NOMO-1 (cell line): ENCODE measurements at regions not wholly inside any gene's neighbourhood (a gene's known extent, or its start where the extent isn't known, plus 50 kb on each side); places are given as distances from the start of the nearest gene placed in this dataset.
"Not testable (repeated sequence)": the region's sequence is repeated elsewhere in the genome, so short reads cannot be mapped to it uniquely, and the experiment has no call there.

Experiments
- DNase-seq, 2 experiments: peaks; one replicate each; lab custom pipeline; 2025; ENCODE audit not compliant: unreplicated experiment in 2 of 2; lab: John Stamatoyannopoulos, UW

DNA sequence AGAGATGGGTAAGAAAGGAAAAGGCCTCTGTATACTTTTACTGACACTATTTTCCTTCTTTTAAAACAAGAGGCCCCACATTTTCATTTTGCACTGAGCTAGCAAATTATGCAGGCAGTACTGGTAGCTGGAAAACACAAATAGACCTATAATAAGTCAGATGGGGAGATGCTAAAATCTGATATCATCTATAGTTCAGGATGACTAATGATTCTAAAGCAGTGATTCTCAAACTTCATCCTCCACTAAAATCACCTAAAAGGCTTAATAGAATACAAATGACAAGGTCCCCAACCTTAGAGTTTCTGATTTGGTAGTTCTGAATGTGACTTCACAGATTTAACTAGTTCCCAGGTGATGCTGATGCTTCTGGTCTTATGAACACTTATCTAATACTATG is 247.3 kb upstream of the DIPK2B start:
- no peak for DNase-seq

DNA sequence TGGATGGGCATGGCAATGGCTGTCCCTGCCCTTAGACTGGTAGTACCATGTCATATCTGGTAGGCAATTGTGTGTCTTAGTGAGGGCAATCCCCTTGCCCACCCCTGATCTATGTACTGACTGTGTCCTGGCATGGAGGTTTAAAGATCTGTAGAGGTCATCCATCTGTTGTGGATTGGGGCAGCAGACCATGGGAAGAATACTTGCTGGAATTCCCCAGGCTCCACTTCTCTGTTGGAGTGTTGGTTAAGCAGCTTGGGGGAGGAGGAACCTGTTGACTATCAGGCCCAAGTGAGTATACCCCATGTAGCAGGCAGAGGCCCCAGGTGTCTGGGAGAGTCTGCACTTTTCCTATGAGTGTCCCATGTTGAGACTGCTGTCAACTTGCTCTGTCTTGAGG is 246.7 kb upstream of the DIPK2B start:
- no peak for DNase-seq

DNA sequence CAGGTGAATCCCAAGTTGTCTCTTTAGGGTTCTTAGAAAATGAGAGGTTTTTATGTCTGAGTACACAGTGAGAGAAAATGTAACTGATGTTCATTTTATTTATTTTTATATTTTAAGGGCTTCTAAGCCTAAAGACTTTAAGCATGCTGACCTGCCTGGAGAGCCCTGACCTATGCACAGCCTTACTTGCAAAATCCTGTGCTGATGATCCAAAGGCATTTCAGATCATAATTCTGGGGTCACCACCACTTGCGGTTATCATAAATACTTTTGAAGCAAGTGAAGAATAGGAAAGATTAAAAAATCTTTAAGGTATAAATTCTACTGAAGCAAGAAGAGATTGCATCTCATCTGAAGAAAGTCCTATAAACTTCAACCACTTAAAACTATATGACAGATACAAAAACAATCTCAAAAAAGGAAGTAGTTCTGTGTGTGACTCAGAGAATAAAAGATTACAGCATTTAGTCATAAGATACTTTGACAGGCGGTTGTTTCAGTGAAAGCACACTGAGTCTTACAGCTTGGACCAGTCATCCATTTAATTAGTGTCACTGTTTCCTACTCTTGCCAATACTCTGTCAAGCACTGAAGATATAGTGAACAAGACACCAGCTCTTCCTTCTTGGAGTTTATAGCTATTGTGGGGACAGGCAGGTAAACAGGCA is 245.2 kb upstream of the DIPK2B start:
- DNase-seq: peak; percentile 27 to 89

DNA sequence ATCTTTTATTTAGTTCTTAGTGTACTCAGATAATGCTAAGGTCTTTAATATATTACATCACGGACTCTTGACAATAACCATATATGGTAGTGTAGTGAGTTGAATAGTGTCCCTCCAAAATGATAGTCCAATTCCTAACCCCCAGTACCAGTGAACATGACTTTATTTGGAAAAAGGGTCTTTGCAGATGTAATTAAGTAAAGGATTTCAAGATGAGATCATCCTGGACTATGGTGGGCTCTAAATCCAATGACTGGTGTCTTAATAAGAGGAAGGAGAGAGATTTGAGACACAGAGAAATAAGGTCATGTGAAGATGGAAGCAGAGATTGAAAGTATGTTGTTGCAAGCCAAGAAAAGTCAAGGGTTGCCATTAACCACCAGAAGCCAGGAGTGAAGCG is 236.5 kb upstream of the DIPK2B start:
- DNase-seq: no peak

DNA sequence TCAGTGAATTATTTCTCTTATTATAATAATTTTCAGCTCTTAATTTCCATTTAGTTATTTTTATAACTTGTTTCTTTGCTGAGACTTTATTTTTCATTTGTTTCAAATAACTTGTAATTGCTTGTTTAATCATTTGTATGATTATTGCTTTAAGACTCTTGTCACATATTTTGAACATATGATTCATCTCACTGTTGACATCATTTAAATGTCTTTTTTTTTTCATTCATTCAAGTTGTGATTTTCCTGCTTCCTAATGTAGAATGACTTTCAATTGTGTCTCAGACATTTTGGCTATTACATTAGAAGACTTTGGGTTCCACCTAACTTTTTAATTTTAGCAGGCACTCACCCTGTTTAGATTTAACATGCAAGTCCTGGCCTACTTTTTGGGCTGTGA is 234.8 kb upstream of the DIPK2B start:
- no peak for DNase-seq

DNA sequence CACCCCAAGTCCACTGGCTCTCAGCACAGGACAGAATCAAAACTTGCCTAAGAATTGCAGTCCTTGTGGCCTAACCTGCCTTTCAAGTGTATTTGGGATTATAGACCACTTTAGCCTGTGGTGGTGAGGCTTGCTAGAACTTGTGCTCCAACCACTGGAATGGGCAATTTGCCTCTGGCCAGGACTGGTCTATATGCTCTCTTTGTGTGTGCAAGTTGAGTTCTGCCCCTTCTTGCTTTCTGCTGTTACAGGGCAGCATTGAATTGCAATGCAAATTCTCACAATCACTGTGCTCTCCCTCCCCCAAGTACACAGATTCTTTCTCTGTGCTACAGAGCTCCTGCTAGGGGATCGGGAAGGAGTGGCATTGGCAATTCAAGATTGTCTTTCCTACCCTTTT is 233.6 kb upstream of the DIPK2B start:
- DNase-seq: no peak

DNA sequence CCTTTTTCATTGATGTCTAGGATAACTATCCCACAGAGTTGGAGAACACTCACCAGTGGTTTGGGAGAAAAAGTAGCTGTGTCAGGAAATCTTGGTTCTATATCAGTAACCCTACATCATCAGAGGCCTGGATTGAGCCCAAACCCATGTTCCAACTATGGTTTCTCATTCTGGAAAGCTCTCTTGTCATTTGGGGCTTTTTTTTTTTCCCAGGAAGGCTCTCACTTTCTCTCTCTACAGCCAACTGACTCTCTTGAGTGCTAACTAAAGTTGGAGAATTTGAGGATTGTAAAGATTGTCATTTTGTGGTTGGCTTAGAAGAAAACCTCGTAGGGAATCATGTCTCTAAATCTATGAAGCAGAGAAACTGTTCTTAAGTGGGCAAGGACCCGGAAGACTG is 228.2 kb upstream of the DIPK2B start:
- no peak for DNase-seq

DNA sequence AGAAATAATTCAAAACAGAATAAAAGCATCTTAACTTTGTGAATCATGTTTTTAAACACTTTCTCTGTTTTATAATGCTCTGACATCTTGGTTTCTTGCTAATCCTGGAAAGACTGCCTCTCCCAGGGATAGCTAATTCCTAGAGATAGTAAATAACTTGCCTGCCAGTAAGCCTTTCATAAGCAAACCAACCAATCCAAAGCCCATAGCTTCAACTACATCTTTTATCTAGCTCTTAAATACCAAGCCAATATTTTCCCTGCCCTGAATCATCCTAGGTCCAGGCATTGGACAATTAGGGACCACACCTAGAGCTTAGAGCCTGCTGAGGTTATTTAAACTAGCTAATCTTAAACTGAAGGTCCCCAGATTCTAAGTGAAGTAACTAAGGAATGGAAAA is 223.7 kb upstream of the DIPK2B start:
- no peak for DNase-seq

DNA sequence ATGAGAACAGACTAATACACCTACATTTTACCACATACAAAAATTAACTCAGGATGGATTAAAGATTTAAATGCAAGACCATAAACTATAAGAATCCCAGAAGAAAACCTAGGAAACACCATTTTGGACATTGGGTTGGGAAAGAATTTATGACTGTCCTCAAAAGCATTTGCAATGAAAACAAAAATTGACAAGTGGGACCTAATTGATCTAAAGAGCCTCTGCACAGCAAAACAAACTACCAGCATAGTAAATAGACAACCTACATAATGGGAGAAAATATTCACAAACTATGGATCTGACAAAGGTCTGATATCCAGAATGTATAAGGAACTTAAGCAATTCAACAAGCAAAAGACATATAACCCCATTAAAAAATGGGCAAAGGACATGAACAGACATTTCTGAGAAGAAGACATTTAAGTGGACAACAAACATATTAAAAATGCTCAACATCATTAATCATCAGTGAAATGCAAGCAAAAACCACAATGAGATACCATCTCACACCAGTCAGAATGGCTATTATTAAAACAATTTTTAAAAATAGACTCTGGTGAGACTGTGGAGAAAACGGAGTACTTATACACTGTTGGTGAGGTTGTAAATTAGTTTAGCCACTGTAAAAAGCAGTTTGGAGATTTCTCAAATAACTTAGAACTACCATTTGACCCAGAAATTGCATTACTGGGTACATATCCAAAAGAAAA is 221.7 kb upstream of the DIPK2B start:
- no peak for DNase-seq

DNA sequence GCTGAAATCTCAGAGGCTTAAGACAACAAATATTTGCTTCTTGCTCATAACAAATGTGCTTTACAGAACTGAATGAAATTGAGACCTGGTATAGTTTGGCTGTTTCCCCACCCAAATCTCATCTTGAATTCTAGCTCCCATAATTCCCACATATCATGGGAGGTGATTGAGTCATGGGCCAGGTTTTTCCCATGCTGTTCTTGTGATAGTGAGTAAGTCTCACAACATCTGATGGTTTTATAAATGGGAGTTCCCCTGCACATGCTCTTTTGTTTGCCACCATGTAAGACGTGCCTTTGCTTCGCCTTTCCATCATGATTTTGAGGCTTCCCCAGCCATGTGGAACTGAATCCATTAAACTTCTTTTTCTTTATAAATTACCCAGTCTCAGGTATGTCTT is 221.1 kb upstream of the DIPK2B start:
- no peak for DNase-seq

DNA sequence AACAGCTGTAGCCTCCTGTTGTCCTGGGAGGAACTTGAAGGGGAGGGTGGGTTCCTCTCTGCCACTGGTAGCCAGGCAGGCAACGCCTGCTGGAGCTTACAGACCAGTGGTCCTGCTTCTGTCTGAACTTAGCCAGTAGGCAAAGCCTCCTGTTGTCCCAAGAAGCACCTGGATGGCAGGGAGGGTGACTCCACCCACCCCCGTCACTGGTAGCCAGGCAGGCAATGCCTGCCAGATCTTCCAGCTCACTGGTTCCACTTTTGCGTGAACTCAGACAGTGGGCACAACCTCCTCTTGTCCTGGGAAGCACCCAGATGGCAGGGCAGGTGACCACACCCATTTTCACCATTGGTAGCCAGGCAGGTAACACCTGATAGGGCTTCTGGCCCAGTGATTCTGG is 203.5 kb upstream of the DIPK2B start:
- DNase-seq: no peak

DNA sequence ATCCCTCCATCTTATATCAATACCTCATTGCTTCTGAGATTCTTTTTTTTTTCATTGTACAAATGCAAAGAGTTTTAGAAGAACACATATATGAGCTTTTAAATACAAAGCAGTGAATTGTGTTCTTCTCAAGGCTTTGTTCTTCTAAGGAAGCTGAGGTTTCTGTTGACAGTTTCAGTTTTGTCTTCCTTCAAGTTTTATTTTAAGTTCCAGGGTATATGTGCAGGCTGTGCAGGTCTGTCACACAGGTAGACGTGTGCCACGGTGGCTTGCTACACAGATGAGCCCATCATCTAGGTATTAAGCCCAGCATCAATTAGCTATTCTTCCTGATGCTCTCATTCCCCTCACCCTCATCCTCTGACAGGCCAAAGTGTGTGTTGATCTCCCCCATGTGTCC is 201.2 kb upstream of the DIPK2B start:
- DNase-seq: no peak

DNA sequence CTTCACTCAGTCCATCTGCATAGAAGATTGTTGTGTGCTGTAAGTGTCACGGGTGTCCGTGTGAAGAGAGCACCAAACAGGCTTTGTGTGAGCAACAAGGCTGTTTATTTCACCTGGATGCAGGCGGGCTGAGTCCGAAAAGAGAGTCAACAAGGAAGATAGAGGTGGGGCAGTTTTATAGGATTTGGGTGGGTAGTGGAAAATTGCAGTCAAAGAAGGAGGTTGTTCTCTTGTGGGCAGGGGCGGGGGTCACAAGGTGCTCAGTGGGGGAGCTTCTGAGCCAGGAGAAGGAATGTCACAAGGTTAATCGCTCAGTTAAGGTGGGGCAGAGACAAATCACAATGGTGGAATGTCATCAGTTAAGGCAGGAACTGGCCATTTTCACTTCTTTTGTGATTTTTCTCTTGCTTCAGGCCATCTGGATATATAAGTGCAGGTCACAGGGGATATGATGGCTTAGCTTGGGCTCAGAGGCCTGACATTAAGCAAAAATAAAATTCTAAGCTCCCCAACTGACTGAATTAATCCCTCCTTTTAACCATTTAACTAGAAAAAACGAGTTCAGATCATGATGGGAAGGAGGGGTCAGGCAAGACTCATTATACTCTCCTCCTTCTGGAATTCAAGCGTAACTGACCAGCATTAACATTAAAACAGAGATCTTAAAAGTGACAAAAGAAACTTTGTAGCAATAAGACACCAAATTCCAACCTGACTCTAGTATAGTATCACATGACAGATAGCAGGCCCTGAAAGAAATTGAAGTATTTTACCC is 200.5 kb upstream of the DIPK2B start:
- not testable (repeated sequence) for DNase-seq

DNA sequence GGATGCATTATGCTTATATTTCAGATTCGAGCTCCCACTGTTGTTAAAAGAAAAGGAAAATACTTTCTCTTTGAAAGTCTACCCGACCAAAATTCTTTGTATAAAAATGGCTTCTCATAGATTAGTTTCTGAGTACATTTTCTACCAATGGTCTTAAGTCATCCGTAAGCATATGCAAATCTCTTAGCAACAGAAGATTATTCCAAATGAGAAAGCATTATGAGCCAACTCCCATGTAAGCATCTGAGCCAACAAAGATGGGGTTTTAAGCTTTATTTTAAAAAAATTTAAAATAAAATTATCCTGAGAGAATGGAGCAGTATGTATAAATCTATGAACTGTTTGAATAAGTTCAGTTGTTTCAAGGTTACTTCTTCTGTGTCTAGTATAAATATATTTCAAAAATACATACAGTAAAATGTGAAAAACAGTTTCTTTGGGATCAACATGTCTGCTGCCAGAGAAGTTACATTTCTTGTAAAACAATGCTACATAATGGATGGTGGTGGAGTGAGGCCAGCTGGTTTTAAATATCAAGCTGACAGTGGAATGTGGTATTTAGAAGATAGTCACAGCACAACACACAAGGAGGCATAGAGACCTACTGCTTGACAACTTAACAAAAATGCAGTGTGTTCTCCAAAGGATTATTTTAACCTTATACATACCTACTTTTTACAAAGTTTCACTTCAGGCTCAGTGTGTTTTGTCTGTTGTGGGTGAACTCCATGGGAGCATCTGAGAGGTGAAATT is 199.5 kb upstream of the DIPK2B start:
- no peak for DNase-seq

DNA sequence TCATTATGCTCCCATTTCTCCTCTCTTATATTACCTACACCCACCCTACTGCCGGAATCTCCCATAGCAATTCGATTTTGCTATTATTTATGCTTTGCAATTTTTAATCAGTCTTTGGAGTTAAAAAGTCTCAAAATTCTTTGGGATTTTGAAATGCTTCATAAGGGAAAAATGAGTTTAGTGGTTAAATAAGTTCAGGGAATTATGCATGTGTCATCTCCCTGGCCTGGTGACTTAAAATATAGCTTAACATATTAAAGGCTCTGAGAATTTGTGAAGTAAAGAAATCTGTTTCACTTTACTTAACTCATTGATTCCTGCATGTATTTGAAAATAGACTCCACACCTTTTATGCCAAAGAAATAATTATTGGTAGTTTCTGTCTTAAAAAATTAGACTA is 185.1 kb upstream of the DIPK2B start:
- DNase-seq: no peak

DNA sequence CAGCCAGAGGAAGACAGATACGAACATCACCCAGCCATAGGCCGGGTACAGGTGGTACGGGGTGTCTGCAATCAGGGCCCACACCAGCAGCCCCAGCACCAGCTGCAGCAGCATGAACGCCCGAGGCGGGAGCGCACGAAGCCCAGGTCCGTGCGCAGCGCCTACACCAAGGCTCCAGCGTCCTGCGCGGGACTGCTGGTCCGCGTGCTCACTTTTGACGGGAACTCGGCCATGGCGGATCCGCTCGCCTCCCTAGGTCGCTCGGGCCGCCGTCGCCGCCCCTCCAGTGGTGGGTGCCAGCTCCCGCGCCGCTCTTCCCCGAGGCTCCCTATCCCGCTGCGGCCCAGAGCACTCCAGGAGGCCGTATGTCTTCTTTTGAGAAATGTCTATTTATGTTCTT is 181.2 kb upstream of the DIPK2B start:
- no peak for DNase-seq

DNA sequence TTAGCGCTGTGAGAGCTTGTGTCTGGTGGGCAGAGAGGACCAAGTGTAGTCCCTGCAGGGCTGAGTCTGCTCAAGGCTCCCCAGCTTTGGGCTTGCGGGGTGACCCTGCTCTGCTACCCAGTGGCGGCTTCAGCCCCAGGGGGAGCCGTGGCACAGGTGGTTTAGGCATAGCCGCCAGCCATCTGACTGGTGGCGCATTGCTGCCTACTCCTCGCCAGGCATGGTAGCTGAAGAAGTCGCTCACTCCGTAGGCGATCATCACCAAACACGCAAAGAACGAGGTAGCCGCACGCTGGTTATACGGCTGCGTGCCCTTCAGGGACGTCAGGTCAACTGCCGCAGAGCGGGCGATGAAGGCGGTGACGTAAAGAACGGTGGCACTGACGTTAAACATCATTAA is 180.7 kb upstream of the DIPK2B start:
- DNase-seq: no peak

DNA sequence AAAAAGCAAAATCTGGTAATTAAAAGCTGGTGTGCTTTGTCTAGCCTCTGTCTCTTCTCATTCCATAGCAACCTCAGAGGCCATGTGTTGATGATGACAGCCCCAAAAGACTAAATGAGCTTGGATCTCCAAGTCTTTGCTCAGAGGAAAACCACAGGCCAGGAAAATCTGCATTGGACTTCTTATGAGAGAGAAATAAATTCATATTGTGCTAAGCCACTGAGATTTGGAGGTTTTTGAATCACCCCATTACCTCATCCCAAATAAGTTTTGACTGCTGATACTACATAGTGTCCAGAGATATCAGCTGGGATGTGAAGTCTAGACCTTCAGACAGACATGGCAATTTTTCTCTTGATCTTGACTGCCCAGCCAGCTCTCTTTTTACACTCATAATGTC is 178.6 kb upstream of the DIPK2B start:
- DNase-seq: no peak

DNA sequence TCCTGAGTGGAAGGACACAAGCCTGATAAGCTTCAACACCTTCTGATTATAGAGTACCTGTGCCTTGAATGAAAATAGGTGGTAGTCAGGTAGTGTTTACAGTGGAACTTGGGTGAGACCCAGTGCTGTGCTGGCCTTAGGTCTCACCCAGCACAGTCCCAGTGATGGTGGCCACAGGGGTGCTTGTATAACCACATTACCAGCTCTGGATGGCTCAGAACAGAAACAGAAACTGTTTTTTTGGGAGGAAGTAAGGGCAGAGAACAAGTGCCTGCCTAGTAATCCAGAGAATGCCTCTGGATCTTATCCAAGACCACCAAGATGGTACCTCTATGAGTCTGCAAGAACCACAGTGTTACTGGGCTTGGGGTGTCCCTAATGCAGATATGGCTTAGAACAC is 171.5 kb upstream of the DIPK2B start:
- DNase-seq: no peak

DNA sequence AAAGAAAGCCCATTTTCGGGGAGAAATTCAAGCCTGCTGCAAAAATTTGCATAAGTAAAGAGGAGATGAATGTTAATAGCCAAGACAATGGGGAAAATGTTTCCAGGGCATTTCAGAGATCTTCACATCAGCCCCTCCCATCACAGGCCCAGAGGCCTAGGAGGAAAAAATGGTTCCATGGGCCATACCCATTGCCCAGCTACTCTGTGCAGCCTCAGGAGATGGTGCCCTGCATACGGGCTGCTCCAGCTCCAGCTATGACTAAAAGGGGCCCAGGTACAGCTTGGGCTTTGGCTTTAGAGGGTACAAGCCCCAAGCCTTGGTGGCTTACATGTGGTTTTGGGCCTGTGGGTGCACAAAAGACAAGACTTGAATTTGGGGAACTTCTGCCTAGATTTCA is 168.0 kb upstream of the DIPK2B start:
- no peak for DNase-seq

DNA sequence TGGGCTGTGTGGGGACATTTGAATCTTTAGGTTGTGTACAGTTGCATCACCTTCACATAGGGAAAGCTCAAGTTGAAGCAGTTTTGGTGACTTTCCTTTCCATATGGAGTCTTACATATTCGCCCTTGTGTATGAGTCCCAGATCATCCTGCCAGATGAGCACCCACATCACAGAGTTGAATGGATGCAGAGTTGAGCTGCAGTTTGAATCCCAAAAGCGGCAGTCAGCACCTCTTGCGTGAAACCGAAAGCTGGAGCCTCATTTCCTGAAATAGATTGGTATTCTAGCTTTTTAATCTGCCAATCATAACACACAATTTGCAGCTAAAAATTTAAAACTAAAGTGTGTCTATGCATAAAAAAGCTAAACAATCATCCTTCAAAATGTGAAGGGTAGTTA is 162.9 kb upstream of the DIPK2B start:
- no peak for DNase-seq
